ENCODE measurements at regions not wholly inside any gene's neighbourhood (a gene's known extent, or its start where the extent isn't known, plus 50 kb on each side); places are given as distances from the start of the nearest gene placed in this dataset.

GRCh38 chr5:29175774-29176173 is 2017.7 kb upstream of the CDH6 start:
- TF ChIP-seq TOX (CRISPR knock-in tag; IDR thresholded peaks at IDR 0.05; ENCODE audit: borderline replicate concordance) (no peak), ZNF8 (CRISPR knock-in tag; IDR thresholded peaks at IDR 0.05) (no peak), RARB (CRISPR knock-in tag; IDR thresholded peaks at IDR 0.05) (no peak)

All from SK-N-SH treated with all-trans-retinoic acid at 6 μM for 48 hours (cell line).